ENCODE measurements at regions not wholly inside any gene's neighbourhood (a gene's known extent, or its start where the extent isn't known, plus 50 kb on each side); places are given as distances from the start of the nearest gene placed in this dataset.

DNA sequence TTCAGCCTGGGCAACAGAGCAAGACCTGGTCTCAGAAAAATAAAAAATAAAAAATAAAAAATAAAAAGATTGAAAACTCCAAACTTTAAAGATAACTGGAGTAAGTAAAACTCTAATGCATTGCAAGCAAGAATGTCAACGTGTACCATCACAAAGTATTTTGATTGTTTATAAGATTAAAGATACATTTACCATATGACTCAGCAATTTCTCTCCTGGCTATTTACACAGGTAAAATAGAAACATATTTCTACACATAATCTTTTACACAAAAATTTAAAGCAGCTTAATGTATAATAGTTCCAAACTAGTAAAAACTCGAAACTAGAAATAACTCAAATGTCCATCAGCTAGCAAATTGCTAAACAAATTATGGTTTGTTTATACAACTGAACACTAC, 456.1 kb upstream of the RGS18 start:
- Histone ChIP-seq H3K9ac (ENCODE audit: low read length) (no peak overlapping the region), H3K27ac (ENCODE audit: low read depth, low read length) (no peak overlapping the region), H3K4me3 (ENCODE audit: insufficient read depth, low read depth, low read length) (no peak overlapping the region), H4K20me1 (ENCODE audit: insufficient read depth, low read length) (no peaks in the 10 kb centered on the region), H2AFZ (ENCODE audit: low read depth, low read length) (no peak overlapping the region), H3K4me1 (ENCODE audit: insufficient read depth, low read length) (no peaks in the 10 kb centered on the region), H3K27me3 (ENCODE audit: insufficient read depth, low read length) (no peaks in the 10 kb centered on the region), H3K36me3 (ENCODE audit: insufficient read depth, low read length) (no peaks in the 10 kb centered on the region), H3K79me2 (ENCODE audit: insufficient read depth, low read length) (no peaks in the 10 kb centered on the region), H3K4me2 (ENCODE audit: low read length) (no peak overlapping the region), H3K9me3 (ENCODE audit: insufficient read depth, low read depth, low read length) (no peaks in the 10 kb centered on the region)
- DNase-seq (ENCODE audit: low read depth) (no peak), FAIRE-seq (no peak)
- Mint-ChIP-seq H3K4me3 (ENCODE audit: unreplicated experiment) (no peak overlapping the region), H3K36me3 (ENCODE audit: low read depth, unreplicated experiment) (no peaks in the 10 kb centered on the region), H3K9me3 (ENCODE audit: unreplicated experiment) (no peaks in the 10 kb centered on the region), H3K27ac (ENCODE audit: unreplicated experiment) (no peak overlapping the region), H3K27me3 (ENCODE audit: low read depth, unreplicated experiment) (no peaks in the 10 kb centered on the region), H3K4me1 (ENCODE audit: low read depth, unreplicated experiment) (no peaks in the 10 kb centered on the region)
- TF ChIP-seq, protein P1, sequence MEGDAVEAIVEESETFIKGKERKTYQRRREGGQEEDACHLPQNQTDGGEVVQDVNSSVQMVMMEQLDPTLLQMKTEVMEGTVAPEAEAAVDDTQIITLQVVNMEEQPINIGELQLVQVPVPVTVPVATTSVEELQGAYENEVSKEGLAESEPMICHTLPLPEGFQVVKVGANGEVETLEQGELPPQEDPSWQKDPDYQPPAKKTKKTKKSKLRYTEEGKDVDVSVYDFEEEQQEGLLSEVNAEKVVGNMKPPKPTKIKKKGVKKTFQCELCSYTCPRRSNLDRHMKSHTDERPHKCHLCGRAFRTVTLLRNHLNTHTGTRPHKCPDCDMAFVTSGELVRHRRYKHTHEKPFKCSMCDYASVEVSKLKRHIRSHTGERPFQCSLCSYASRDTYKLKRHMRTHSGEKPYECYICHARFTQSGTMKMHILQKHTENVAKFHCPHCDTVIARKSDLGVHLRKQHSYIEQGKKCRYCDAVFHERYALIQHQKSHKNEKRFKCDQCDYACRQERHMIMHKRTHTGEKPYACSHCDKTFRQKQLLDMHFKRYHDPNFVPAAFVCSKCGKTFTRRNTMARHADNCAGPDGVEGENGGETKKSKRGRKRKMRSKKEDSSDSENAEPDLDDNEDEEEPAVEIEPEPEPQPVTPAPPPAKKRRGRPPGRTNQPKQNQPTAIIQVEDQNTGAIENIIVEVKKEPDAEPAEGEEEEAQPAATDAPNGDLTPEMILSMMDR (IDR thresholded peaks at IDR 0.05; ENCODE audit: insufficient read depth, low read depth, low read length), result no peak
- TF ChIP-seq EZH2 (IDR thresholded peaks at IDR 0.05; ENCODE audit: insufficient read depth, low read length), result no peak

DNA sequence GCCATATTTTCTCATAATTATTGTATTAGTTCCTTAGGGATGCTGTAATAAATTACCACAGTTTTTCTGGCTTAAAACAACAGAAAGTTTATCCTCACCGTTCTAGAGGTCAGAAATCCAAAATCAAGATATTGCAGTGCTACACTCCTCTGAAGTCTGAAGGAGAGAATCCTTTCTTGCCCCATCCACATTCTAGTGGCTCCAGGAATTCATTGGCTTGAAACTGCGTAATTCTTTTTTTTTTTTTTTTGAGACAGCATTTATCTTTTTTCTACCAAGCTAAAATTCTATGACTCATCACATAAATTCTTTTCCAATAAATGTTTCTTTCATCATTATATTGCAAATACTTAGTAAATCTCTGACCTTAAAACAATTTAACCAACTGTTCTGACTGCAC, 451.0 kb upstream of the RGS18 start:
- Histone ChIP-seq H3K9ac (ENCODE audit: low read length) (no peak overlapping the region), H4K20me1 (ENCODE audit: insufficient read depth, low read length) (no peaks in the 10 kb centered on the region), H2AFZ (ENCODE audit: low read depth, low read length) (no peak overlapping the region), H3K4me3 (ENCODE audit: insufficient read depth, low read depth, low read length) (no peak overlapping the region), H3K79me2 (ENCODE audit: insufficient read depth, low read length) (no peaks in the 10 kb centered on the region), H3K36me3 (ENCODE audit: insufficient read depth, low read length) (no peaks in the 10 kb centered on the region), H3K27ac (ENCODE audit: low read depth, low read length) (no peak overlapping the region), H3K27me3 (ENCODE audit: insufficient read depth, low read length) (no peaks in the 10 kb centered on the region), H3K4me1 (ENCODE audit: insufficient read depth, low read length) (no peaks in the 10 kb centered on the region), H3K9me3 (ENCODE audit: insufficient read depth, low read depth, low read length) (no peaks in the 10 kb centered on the region), H3K4me2 (ENCODE audit: low read length) (no peak overlapping the region)
- Mint-ChIP-seq H3K9me3 (ENCODE audit: unreplicated experiment) (no peaks in the 10 kb centered on the region), H3K36me3 (ENCODE audit: low read depth, unreplicated experiment) (no peaks in the 10 kb centered on the region), H3K27ac (ENCODE audit: unreplicated experiment) (no peak overlapping the region), H3K4me1 (ENCODE audit: low read depth, unreplicated experiment) (no peaks in the 10 kb centered on the region), H3K27me3 (ENCODE audit: low read depth, unreplicated experiment) (no peaks in the 10 kb centered on the region), H3K4me3 (ENCODE audit: unreplicated experiment) (no peak overlapping the region)
- FAIRE-seq, result no peak
- TF ChIP-seq, protein P1 (IDR thresholded peaks at IDR 0.05; ENCODE audit: insufficient read depth, low read depth, low read length), result no peak
- no peak for TF ChIP-seq EZH2 (IDR thresholded peaks at IDR 0.05; ENCODE audit: insufficient read depth, low read length)
- peak; percentile 31 for DNase-seq (ENCODE audit: low read depth)

DNA sequence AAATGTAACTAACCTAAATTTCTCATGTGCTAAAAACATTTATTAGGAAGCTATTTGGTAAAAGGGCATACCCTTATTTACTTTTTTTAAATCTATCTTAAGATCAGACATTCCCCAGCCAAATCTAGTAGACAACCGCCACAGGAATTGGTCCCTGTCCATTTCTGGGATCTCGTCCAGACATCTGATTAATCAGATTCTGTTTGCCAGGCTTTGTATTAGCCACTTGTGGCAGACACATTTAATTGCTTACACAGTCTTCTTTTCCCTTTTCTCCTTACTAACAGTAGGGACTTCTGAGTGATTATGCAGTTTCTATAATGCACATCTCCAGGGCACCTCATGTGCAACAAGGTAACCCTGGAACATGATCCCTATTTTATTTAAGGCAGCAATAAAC, 449.0 kb upstream of the RGS18 start:
- FAIRE-seq (no peak), DNase-seq (ENCODE audit: low read depth) (no peak)
- Mint-ChIP-seq H3K4me1 (ENCODE audit: low read depth, unreplicated experiment) (no peaks in the 10 kb centered on the region), H3K4me3 (ENCODE audit: unreplicated experiment) (no peak overlapping the region), H3K27me3 (ENCODE audit: low read depth, unreplicated experiment) (no peaks in the 10 kb centered on the region), H3K9me3 (ENCODE audit: unreplicated experiment) (no peaks in the 10 kb centered on the region), H3K36me3 (ENCODE audit: low read depth, unreplicated experiment) (no peaks in the 10 kb centered on the region), H3K27ac (ENCODE audit: unreplicated experiment) (no peak overlapping the region)
- H2AFZ ChIP-seq (ENCODE audit: low read depth, low read length), result no peak overlapping the region
- H4K20me1 ChIP-seq (ENCODE audit: insufficient read depth, low read length), result no peaks in the 10 kb centered on the region
- H3K4me2 ChIP-seq (ENCODE audit: low read length), result no peak overlapping the region
- H3K4me3 ChIP-seq (ENCODE audit: insufficient read depth, low read depth, low read length), result no peak overlapping the region
- no peak overlapping the region for H3K27ac ChIP-seq (ENCODE audit: low read depth, low read length)
- H3K27me3 ChIP-seq (ENCODE audit: insufficient read depth, low read length), result no peaks in the 10 kb centered on the region
- H3K9me3 ChIP-seq (ENCODE audit: insufficient read depth, low read depth, low read length), result no peaks in the 10 kb centered on the region
- H3K9ac ChIP-seq (ENCODE audit: low read length), result no peak overlapping the region
- TF ChIP-seq EZH2 (IDR thresholded peaks at IDR 0.05; ENCODE audit: insufficient read depth, low read length), result no peak
- TF ChIP-seq, protein P1 (IDR thresholded peaks at IDR 0.05; ENCODE audit: insufficient read depth, low read depth, low read length), result no peak
- no peaks in the 10 kb centered on the region for H3K4me1 ChIP-seq (ENCODE audit: insufficient read depth, low read length)
- no peaks in the 10 kb centered on the region for H3K36me3 ChIP-seq (ENCODE audit: insufficient read depth, low read length)
- H3K79me2 ChIP-seq (ENCODE audit: insufficient read depth, low read length), result no peaks in the 10 kb centered on the region
